ENCODE measurements at regions not wholly inside any gene's neighbourhood (a gene's known extent, or its start where the extent isn't known, plus 50 kb on each side); places are given as distances from the start of the nearest gene placed in this dataset.

GRCh38 chr5:155434267-155434666 is 420.7 kb downstream of the KIF4B start:
- DNase-seq = no peak

DNA sequence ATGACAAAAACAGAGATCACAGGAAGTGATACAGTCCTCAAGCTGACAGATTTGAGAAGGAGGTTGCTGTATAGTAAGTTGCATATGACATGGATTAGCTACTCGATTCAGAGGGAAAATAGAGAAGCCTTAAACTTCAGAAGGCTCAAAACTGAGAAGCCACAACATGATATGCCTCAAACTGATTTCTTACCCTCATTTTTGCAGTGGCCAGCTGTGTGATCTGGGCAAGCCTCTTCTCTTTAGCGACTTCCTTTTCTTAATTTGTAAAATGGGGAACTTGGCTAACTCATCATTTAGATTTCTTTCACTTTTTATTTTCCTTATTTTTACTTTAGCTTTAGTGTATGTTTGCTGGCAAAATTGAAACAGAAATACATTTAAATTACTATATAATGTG is 421.1 kb downstream of the KIF4B start:
- DNase-seq = peak; percentile 93

- DNase-seq = no peak
Measured at GRCh38 chr5:155441849-155442248, 428.3 kb downstream of the KIF4B start.

- no peak for DNase-seq
Measured at GRCh38 chr5:155451106-155451505, 437.6 kb downstream of the KIF4B start.

GRCh38 chr5:155455791-155456514 is 442.4 kb downstream of the KIF4B start:
- DNase-seq = no peak

DNA sequence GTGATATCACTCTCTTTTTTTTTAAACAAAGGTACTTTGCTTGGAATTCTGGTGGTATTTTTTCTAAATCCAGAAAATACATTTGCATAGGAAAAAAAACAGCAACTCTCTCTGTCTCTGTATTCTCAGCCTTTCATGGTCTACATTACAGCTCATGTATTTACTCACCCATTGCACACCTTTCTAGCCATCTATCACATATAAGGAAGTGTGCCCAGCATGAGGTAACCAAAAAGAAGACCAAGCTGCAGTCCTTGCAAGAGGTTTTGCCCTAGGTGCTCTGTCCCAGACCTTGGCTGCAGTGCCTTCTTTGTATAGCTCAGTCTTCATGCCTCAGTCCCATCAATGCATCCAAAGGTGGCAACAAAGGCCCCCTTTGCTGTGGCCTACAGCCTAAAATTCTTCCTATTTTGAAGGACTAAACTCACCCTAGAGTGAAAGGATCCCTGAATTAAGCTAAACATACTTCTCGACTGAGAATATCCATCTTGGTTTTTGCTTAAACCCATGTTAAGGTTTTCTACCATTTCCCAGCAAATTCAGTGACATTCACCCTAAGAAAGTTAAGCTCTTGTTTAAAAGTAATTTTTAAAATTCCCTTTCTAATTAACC is 446.4 kb downstream of the KIF4B start:
- no peak for DNase-seq

DNA sequence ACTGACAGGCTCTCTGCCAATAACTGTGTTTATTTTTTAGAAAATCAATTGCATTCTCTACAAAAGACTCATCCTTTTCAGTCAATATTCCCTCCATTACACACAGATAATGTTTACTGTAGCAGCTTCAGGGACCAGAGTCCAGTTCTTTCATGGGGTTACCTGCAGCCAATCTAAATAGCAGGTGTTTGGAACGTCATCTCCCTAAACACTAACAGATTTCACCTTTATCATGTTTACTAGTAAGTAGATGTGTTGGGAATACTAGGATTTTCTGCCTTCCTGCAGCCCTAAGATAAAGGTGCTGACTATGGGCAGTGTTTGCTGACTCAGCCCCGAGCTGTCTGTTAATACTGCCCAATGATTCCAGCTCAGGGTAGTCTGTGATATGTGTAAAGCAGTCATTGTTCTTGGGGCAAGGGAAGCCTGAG is 447.0 kb downstream of the KIF4B start:
- no peak for DNase-seq

DNA sequence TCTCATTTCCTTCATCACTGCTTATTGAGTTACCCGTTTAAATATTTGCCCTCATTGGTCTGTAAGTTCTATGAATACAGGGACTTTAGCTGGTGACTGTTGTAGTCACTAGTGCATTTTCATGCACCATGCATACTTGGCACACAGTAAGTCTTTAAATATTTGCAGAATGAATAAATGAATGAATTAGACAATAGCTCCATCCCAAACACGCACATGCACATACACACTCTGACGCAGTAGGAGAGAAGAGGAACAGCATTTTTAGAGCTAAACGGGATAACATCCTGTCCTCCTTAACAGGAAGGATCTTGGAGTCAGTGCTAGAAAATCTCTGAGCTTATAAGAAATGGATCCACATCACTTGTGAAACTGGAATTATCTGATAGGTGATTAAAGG is 447.7 kb downstream of the KIF4B start:
- no peak for DNase-seq

DNA sequence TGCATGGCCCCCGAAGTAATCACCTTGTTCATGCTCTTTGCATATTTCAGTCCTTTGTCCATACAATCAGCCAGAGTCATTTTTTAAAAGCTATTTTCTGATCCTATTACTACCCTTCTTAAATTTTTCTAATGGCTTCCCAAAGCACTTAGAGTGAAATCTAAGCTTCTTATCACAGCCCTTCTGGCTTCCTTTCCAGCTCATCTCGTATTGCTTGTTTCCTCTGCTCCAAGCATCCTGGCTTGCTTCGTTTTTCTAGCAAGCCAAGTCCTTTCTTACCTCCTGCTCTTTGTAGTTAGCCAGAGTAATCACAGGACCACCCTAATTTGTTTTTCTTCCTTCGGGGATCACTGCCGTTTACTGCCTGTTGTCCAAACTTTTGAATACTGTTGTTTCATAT is 453.3 kb downstream of the KIF4B start:
- DNase-seq = no peak

DNA sequence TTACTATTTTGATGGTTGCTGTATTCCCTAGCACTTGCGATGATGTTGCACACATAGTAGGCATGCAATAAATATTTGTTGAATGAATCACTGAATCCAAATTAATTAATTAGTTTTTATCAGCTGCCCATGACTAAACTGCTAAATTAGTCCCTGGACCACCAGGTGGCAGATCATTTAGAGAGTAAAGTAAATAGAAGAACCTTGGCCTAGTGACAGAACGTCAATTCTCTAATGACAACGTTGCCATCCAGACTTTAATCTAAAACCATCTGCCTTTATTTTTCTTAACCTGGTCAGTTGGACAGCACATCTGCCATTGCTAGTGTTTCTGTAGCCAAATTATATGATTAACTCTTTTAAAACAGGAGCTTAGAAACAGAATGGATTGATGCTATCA is 457.5 kb downstream of the KIF4B start:
- no peak for DNase-seq

GRCh38 chr5:155472780-155473179 is 459.2 kb downstream of the KIF4B start:
- DNase-seq = no peak

- no peak for DNase-seq
Measured at GRCh38 chr5:155475318-155475717, 461.8 kb downstream of the KIF4B start.

GRCh38 chr5:155480731-155481131 is 467.2 kb downstream of the KIF4B start:
- no peak for DNase-seq

- DNase-seq = no peak
Measured at GRCh38 chr5:155481182-155481581, 467.6 kb downstream of the KIF4B start.

DNA sequence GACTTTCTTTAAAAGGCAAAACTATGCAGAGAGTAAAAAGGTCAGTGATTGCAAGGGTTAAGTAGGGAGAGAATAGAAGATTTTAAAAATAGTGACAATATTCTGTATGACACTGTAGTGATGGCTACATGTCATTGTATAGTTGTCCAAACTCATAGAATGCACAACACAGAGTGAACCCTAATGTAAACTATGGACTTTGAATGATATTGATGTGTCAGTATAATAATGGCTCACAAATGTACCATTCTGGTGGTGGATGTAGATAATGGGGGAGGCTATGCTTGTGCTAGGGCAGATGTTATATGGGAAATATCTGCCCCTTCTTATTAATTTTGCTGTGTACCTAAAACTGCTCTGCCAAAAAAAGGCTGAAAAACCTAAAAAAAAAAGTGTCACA is 468.9 kb downstream of the KIF4B start:
- no peak for DNase-seq

DNA sequence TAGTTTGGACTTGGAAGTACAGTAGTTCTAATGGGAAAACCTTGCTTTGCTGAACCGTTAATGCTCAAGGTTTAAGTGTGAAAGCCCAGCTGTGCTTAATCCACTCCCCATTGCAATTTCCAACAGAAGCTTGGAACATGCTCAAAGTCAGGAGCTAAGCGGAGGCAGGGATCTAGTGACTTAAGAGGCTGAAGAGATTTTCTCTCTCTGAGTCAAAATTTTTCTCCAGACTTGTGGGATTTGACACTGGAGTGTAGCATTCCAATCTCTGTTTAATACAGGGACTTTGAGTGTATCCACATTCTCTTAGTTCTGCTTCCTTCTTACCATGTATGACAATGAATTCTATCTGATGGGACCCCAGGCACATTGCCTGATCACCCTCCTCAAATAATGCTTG is 471.8 kb downstream of the KIF4B start:
- no peak for DNase-seq

- DNase-seq = no peak
Measured at GRCh38 chr5:155489949-155490348, 476.4 kb downstream of the KIF4B start.

GRCh38 chr5:155492191-155492590 is 478.6 kb downstream of the KIF4B start:
- no peak for DNase-seq

- no peak for DNase-seq
Measured at GRCh38 chr5:155504606-155505005, 491.1 kb downstream of the KIF4B start.

DNA sequence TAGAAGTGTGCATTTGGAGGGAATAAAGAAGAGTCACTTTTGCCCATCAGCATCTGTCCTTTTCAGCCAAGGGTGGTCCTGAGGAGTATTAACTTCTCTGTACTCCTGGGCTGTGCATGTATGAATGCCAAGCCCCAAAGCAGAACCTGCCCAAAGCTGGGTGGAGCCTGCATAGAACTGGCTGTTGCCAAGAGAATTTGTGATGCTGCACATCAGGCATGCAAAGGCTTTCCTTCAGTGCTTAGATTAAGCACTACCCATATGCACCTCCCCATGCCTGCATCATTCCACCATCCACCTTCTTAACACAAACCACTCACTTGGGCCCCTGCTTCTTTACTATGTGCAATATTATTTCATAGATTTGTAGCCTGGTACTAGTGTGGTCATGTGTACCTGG is 493.8 kb downstream of the KIF4B start:
- no peak for DNase-seq

DNA sequence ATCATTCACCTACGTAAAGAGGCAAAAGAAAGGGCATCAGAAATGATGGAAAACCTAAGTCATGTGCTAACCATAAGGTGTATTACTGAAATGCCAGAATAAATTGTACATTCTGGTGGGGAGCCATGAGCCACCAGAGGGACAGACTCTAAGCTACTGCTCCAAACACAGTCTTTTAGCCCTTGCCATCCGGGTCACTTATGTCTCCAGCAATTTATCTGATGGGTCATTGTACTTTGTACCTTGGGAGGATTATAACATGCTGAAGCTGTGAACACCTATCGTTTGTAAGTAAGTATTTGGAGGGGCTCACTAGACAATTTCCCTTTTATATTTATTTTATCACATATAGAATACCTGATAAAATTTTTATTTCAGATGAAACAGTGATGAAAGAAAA is 495.1 kb downstream of the KIF4B start:
- DNase-seq = no peak

- no peak for DNase-seq
Measured at GRCh38 chr5:155512329-155512728, 498.8 kb downstream of the KIF4B start.

DNA sequence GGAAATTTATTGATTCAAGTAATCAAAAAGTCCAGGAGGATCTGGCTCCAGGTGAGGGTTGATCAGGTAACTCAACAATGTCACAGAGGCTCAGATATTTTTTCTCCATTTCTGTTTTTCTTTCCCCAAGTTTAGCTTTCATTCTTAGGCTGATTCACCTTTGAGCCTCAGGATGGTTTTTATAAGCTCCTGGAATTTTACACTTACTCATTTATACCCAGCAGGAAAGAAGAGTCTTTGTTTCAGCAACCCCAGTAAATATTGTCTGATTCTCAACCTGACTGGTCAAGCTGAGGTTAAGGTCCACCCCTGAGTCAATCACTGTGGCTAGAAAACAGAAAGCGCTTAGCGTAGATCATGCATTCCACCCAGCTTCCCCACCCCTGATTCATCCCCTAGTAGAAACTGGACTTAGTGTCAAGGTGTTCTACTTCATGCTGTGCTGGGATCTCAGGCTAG is 500.6 kb downstream of the KIF4B start:
- DNase-seq = no peak

GRCh38 chr5:155522540-155522939 is 509.0 kb downstream of the KIF4B start:
- DNase-seq = no peak

GRCh38 chr5:155529362-155529761 is 515.8 kb downstream of the KIF4B start:
- no peak for DNase-seq

All from MV-4-11 (cell line).